Amygdala (tissue), 56 donors: ENCODE measurements at regions not wholly inside any gene's neighbourhood (a gene's known extent, or its start where the extent isn't known, plus 50 kb on each side); places are given as distances from the start of the nearest gene placed in this dataset.
"Not testable (repeated sequence)": the region's sequence is repeated elsewhere in the genome, so short reads cannot be mapped to it uniquely, and the experiment has no call there.

Experiments
- DNase-seq, 56 donors: peaks; one replicate each; lab custom pipeline; 2025; lab: John Stamatoyannopoulos, UW

GRCh38 chr4:29243851-29244250 is 1476.3 kb upstream of the PCDH7 start:
- no peak for DNase-seq

GRCh38 chr4:29259556-29259955 is 1460.6 kb upstream of the PCDH7 start:
- DNase-seq = no peak

GRCh38 chr4:29262986-29263385 is 1457.2 kb upstream of the PCDH7 start:
- no peak for DNase-seq

- DNase-seq = no peak
Measured at GRCh38 chr4:29276150-29276549, 1444.0 kb upstream of the PCDH7 start.

GRCh38 chr4:29277381-29277780 is 1442.8 kb upstream of the PCDH7 start:
- DNase-seq = no peak

GRCh38 chr4:29278585-29278984 is 1441.6 kb upstream of the PCDH7 start:
- no peak for DNase-seq

GRCh38 chr4:29289118-29289517 is 1431.1 kb upstream of the PCDH7 start:
- no peak for DNase-seq

GRCh38 chr4:29295280-29295679 is 1424.9 kb upstream of the PCDH7 start:
- no peak for DNase-seq

- no peak for DNase-seq
Measured at GRCh38 chr4:29304595-29304994, 1415.6 kb upstream of the PCDH7 start.

- DNase-seq = no peak
Measured at GRCh38 chr4:29307256-29307655, 1412.9 kb upstream of the PCDH7 start.

- DNase-seq = no peak
Measured at GRCh38 chr4:29307755-29308154, 1412.4 kb upstream of the PCDH7 start.

- DNase-seq = no peak
Measured at GRCh38 chr4:29309050-29309449, 1411.1 kb upstream of the PCDH7 start.

- DNase-seq = no peak
Measured at GRCh38 chr4:29310252-29310651, 1409.9 kb upstream of the PCDH7 start.

- no peak for DNase-seq
Measured at GRCh38 chr4:29311247-29311646, 1408.9 kb upstream of the PCDH7 start.

GRCh38 chr4:29319663-29320340 is 1400.4 kb upstream of the PCDH7 start:
- DNase-seq = no peak

- DNase-seq = no peak
Measured at GRCh38 chr4:29320947-29321620, 1399.1 kb upstream of the PCDH7 start.

- peak in 1 of 56 donors; percentile 0 for DNase-seq
Measured at GRCh38 chr4:29326004-29326403, 1394.2 kb upstream of the PCDH7 start.

- no peak for DNase-seq
Measured at GRCh38 chr4:29326816-29327215, 1393.4 kb upstream of the PCDH7 start.

- DNase-seq = no peak
Measured at GRCh38 chr4:29336861-29337260, 1383.3 kb upstream of the PCDH7 start.

- DNase-seq = no peak
Measured at GRCh38 chr4:29372971-29373370, 1347.2 kb upstream of the PCDH7 start.

- DNase-seq = no peak
Measured at GRCh38 chr4:29375716-29376115, 1344.5 kb upstream of the PCDH7 start.

- DNase-seq = not testable (repeated sequence)
Measured at GRCh38 chr4:29378237-29378636, 1341.9 kb upstream of the PCDH7 start.
